ENCODE measurements at regions not wholly inside any gene's neighbourhood (a gene's known extent, or its start where the extent isn't known, plus 50 kb on each side); places are given as distances from the start of the nearest gene placed in this dataset.

GRCh38 chr2:217468042-217468830, 534.6 kb downstream of the TNS1 start:
- no peak for DNase-seq

- no peak for DNase-seq
Observed at GRCh38 chr2:217467331-217467730, 535.5 kb downstream of the TNS1 start.

- no peak for DNase-seq
Observed at GRCh38 chr2:217466805-217467204, 536.0 kb downstream of the TNS1 start.

DNA sequence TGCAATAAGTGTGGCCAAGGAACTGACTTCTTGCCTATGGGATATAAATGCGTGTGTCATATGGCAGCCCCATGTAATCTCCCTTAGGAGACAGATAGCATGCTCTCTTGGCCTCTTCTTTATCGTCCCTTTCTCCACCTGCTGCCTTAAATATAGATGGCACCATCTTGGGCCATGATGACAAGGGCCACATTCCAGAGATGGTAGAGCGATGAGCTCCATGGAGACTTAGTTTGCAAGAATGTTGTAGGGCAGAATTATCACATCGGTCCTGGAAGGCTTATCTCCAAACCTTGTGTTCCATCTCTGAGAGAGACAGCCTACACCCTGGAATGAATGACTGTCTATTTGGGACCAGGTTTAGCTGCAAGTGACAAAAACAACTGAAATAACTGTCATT, 536.7 kb downstream of the TNS1 start:
- DNase-seq: no peak

GRCh38 chr2:217465100-217465499, 537.7 kb downstream of the TNS1 start:
- DNase-seq: no peak

DNA sequence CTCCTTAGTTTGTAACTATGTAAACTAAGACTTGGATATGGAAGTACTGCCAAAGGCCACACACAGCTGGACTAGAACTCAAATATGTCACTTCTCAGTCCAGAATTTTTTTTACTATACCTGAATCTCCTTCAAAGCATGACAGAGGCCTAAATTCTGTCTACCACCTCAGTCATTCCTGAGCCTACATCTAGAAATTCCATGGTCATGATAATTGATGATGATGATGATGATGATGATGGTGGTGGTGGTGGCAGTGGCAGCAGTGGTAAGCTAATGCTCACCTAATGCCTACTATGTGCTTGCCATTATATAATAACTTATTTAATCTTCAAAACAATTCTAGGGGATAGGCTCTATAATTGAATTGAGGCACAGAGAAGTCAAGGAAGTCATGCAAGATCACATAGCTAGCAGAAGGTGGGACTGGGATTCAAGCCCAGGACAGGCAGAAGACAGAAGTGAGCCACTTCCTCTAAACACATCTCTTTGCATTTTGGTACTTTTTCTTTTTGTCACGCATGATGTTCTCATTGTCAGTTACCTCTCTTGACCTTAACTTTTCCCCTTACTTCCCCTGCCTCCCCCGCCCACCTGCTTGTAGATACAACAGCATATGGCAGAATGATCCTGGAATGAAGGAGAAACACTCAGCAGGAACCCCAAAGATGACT, 539.3 kb downstream of the TNS1 start:
- no peak for DNase-seq

DNA sequence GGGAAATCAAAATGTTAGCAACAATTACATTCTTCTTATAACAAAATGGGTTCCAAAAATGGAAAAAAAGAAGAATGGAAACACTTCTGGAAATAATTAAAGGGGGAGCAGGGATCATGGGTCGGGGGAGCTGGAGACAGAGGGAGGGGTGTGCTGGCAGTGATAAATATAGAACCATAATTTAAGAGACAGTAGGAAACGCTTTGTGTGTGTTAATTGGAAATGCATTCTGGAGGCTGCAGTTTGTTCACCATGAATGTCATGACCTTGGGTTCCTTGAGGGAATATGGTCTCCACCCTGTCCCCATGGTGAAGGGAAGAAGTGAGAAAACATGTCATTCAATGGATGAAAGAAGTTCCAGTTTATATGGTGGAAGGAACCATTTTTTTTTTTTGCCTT, 540.7 kb downstream of the TNS1 start:
- DNase-seq: no peak

DNA sequence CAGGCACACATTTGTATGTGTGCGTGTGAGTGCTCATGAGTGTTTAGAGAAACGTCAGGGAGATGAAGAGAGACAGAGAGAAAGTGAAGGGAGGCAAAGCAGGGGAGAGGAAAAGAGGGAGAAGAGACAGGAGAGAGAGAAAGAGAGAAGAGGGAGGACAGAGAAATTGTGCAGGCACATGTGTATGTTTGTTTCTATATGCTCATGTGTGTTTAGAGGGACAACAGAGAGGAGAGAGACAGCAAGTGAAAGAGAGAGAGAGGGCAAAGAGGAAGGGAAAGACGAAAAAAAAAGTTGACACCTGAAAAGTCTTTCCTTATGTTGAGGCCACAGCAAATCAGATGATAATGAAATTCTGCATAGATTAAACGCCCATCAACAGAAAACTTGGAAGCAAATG, 541.1 kb downstream of the TNS1 start:
- DNase-seq: no peak

DNA sequence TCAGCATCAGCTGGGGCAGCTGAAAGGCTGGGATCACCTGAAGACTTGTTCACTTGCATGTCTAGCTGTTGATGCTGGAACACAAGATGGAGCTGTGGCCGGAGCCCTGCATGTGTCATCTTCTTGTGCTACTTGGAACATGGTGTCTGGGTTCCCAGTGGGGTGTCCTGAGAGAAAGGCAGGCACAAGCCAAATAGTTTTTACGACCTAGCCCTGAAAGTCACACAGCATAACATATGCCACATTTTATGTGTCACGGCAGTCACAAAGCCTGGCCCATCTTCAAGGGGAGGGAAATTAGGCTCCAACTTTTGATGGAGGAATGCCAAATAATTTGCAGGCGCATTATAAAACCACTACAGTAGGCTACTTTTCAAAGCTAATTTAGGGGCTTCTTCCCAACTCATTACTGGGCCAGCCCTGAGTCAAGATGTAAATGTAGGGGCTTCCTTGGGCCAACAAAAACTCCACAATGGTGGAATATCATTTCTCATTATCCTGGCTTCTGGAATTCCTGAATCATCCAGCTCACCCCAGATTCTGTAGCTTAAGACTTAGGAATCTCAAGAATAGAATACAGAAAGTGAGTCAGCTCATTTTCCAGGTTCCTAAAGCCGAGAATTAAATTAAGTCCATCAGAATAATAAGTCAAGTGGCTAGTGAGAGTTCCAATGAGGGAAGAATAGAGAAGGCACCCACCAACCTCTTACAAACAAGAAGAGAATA, 543.0 kb downstream of the TNS1 start:
- DNase-seq: no peak

DNA sequence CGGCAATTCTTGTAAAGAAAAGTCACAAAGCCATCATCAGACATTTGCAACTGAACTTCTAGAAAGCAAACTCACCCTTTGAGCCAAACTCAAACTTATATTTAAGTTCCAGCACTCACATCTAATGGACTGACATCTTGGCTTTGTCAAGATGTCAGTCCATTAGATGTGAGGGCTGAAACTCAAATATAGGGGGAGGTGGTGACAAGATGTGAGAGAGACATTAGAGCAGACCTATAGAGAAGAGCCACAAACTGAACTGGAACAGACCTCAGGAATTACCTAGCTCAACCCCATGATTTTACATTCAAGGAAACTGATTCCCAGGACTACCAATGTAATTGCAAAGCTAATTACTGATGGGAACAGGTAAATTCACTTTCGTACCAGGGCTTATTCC, 543.8 kb downstream of the TNS1 start:
- DNase-seq: no peak

- DNase-seq: no peak
Observed at GRCh38 chr2:217456016-217456415, 546.8 kb downstream of the TNS1 start.

DNA sequence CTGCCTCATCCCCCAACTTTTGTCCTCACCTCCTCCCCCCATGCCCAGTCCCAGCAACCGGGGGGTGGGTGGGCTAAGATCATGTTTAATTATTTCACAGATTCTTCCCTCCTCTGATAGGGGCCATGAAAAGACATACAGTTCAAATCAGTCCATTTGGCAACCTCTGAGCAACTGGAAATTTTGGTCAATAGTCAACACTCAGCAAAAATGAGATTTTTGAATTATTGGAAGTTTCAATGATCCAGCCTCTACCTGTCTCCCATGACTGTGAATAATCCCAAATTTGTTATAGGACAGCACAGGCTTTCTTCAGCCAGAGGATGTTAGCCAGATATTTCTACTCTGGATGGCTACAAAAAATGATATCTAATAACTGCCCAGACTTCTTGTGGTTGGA, 549.9 kb downstream of the TNS1 start:
- no peak for DNase-seq

DNA sequence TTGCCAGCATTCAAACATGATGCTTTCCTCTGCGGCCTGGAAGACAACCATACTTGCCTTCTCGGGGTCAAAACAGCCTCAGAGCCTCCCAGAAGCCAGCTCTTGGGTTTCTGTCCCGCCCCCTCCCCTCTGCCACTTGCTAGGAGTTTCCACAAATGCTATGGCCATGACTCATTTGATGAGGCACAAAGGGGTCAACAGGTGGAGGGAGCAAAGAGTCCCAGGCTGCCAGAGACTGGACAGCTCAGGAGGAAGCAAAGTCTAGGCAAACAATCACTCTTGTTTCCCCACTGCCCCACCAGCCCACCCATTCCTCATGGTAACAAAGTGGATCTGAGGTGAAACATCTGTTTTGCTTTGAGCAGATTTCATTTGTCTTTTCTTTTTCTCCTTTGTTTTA, 551.1 kb downstream of the TNS1 start:
- DNase-seq: no peak

DNA sequence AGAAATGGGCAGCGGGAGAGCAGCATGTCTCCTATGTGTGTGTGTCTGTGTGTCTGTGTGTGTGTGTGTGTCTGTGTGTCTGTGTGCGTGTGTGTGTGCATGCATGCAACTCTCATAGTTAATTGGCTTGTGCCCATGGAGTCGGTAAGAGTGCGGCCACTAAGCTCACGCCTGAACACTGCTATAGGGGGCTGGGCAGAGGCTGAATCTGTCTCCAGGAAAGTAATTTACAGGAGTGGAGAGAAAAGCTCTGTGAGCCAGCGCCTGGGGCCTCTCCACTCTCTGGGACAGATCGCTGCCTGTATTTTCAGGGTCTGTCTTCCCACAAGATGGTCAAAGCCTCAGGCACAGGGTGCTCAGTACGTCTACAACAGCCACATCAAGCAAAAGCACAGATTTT, 553.4 kb downstream of the TNS1 start:
- no peak for DNase-seq

- no peak for DNase-seq
Observed at GRCh38 chr2:217448860-217449259, 553.9 kb downstream of the TNS1 start.

DNA sequence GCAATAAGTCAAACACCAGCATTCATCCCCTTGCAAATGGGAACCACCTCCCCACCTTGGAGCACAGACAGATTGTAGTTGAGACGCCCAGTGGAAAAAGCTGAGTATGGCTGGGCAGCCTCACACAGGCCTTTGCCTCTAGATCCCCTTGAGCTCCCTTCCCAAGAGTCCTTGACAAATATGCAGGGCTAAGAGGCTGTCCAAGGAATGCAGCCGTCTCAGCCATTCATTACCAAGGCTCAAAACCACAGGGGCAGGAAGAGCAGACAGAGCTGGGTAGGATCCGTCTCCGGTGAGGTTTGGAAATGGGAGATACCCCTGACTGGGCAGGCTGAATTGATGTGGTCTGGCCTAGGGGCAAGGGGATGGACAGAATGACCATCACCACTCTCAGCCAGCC, 557.1 kb downstream of the TNS1 start:
- DNase-seq: no peak

DNA sequence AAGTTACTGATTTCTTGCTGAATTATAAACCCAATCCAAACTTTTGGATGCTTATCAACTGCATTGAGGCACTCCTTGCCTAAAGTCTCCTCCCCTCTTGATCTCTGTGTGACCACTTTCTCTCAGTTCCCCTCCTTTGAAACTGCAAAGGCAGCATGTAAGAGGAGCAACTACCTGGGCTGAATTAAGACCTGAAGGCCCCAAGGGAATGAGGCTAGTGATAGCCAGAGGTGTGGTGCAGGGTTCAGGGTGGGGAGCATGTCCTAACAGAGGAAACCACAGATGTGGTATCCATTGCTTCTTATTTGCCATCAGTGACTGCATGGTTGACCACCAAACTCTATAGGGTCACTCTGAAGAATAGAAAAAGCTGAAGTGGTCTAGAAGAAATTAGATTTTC, 557.9 kb downstream of the TNS1 start:
- DNase-seq: no peak

DNA sequence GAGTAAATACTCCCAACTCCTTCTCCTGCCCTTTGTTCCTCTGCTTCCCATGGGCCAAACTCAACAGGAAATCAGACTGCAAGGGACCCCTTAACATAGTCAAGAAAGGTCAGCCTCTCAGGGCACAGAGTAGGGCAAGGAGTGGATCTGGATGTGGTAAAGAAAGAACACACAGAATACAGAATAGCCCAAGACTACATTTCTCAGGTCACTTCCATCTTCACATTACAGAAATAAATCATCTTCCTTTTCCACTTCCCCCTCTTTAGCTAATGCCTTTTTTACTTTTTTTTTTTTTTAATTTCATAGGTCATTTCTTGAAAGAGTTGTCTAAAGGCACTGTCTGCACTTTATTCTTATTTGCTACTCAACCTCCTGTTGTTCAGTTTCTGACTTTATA, 558.3 kb downstream of the TNS1 start:
- DNase-seq: no peak

GRCh38 chr2:217443601-217444000, 559.2 kb downstream of the TNS1 start:
- no peak for DNase-seq

DNA sequence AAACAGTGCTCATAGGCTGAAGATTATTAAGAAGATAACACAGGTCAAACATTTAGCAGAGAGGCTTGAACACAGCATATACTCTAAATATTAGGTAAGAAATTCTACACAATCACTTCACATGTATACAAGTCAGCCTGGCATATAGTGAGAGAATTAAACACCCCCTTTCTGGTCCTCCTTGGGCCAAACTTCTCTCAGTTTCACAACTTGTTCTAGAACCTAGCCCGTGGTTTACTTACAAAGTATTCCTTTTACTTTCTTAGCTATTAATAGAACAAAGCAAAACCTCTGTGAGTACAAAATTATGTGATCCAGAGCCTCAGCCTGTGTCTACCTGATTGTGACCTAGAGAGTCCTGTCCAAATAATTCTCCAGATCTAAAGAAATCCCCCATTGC, 562.8 kb downstream of the TNS1 start:
- no peak for DNase-seq

DNA sequence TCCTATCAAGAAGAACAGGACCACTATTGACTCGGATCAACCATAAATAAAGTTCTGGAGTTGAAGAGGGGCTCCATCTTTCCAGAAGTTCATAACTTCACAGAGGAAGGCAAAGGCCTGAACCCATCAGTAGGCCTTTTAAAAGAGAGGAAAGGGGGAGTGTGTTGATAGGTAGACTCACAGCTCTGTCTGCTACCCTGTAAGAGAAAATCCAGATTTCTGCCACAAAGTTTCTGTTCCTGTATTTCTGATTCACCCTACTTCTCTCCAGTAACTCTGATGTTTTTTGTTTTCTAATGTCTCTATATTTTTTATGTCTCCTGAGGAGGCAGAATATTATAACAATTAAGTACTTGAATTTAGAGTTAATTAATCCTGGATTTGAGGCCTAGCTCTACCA, 564.0 kb downstream of the TNS1 start:
- DNase-seq: no peak

GRCh38 chr2:217438136-217438535, 564.7 kb downstream of the TNS1 start:
- DNase-seq: no peak

DNA sequence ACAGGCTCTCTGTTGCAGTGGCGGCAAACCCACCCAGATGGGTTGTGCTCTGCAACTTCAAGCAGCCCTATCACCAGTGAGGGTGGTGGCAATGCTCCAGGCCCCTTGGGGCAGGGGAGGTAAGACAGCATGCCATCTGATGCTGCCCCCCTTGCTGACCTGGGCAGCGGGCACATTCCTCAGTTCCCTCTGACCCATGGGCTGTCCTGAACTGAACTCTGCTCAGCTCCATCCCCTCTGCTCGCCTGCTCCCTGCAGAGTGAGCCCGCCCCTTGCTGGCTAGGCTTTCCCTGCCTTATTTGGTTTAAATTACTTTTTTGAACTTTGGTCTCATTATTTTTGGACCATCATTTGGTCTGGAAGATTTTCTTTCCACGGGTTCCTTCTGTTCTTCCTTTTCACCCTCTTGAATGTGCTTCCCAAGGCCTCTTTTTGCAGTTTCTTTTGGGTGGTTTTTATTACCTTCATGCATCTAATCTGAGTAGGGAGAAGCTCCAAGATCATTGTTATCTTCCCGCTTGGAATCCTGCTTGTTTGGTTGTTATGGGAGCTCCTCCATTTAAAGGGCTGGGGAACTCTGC, 565.4 kb downstream of the TNS1 start:
- no peak for DNase-seq

GRCh38 chr2:217436386-217436785, 566.4 kb downstream of the TNS1 start:
- no peak for DNase-seq

Data from activated effector memory CD4-positive, alpha-beta T cell treated with anti-CD3 and anti-CD28 coated beads, Interleukin-2, amount 50 U/mL, for 16 hours (primary cell).